ENCODE measurements at regions not wholly inside any gene's neighbourhood (a gene's known extent, or its start where the extent isn't known, plus 50 kb on each side); places are given as distances from the start of the nearest gene placed in this dataset.

- TF ChIP-seq GLIS3 (CRISPR knock-in tag; IDR thresholded peaks at IDR 0.05) (no peak), PPARA (CRISPR knock-in tag; IDR thresholded peaks at IDR 0.05; ENCODE audit: borderline replicate concordance) (no peak), ARNTL (CRISPR knock-in tag; IDR thresholded peaks at IDR 0.05; ENCODE audit: borderline replicate concordance, low read depth) (no peak), ZFP3 (CRISPR knock-in tag; IDR thresholded peaks at IDR 0.05) (no peak), BACH2 (CRISPR knock-in tag; IDR thresholded peaks at IDR 0.05; ENCODE audit: borderline replicate concordance) (no peak), ZNF8 (CRISPR knock-in tag; IDR thresholded peaks at IDR 0.05) (no peak), RARB (CRISPR knock-in tag; IDR thresholded peaks at IDR 0.05) (no peak)
Observed at GRCh38 chr16:6916946-6917345, 415.7 kb upstream of the RBFOX1 start.

All from SK-N-SH treated with all-trans-retinoic acid at 6 μM for 48 hours (cell line).